ENCODE measurements at regions not wholly inside any gene's neighbourhood (a gene's known extent, or its start where the extent isn't known, plus 50 kb on each side); places are given as distances from the start of the nearest gene placed in this dataset.

GRCh38 chr20:52904837-52905236 is 67.3 kb upstream of the TSHZ2 start:
- no peak for DNase-seq (ENCODE audit: low read depth)
- no peak overlapping the region for H3K4me3 ChIP-seq (ENCODE audit: low read depth, low read length)
- in situ Hi-C loops (cut with HindIII; ENCODE audit: low sequenced_read_pairs) = no loop called here
- TF ChIP-seq, protein P1, sequence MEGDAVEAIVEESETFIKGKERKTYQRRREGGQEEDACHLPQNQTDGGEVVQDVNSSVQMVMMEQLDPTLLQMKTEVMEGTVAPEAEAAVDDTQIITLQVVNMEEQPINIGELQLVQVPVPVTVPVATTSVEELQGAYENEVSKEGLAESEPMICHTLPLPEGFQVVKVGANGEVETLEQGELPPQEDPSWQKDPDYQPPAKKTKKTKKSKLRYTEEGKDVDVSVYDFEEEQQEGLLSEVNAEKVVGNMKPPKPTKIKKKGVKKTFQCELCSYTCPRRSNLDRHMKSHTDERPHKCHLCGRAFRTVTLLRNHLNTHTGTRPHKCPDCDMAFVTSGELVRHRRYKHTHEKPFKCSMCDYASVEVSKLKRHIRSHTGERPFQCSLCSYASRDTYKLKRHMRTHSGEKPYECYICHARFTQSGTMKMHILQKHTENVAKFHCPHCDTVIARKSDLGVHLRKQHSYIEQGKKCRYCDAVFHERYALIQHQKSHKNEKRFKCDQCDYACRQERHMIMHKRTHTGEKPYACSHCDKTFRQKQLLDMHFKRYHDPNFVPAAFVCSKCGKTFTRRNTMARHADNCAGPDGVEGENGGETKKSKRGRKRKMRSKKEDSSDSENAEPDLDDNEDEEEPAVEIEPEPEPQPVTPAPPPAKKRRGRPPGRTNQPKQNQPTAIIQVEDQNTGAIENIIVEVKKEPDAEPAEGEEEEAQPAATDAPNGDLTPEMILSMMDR (IDR thresholded peaks at IDR 0.05; ENCODE audit: low read depth, low read length, missing control alignments) = no peak

DNA sequence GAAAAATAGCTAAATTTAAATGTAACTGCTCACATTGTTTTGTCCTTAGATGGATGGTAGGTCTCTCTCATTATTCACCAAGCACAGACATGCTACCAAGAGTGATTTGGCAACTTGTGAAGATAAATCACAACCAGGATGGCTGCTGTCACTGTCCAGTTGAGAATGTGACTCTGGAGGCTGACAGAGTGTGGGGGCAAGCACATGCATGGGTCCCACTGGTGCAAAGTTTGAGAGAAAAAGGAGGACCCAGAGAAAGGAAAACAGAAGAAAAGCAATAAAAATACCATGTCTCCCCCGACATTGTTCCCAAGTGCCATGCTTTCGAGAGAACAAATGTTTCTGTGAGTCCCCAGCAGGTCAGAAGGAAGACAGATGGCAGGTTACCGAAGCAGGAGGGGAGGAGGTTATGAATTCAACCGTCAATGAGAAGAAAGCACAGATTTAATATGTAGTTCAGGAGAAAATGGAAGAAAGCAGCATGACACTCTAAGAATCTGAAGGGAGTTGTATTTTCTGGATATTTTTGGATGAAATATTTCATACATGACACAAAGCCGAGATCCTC is 73.0 kb upstream of the TSHZ2 start:
- DNase-seq (ENCODE audit: low read depth) = no peak
- in situ Hi-C loops (cut with HindIII; ENCODE audit: low sequenced_read_pairs) = no loop called here
- TF ChIP-seq, protein P1 (IDR thresholded peaks at IDR 0.05; ENCODE audit: low read depth, low read length, missing control alignments) = no peak
- no peak overlapping the region for H3K4me3 ChIP-seq (ENCODE audit: low read depth, low read length)

DNA sequence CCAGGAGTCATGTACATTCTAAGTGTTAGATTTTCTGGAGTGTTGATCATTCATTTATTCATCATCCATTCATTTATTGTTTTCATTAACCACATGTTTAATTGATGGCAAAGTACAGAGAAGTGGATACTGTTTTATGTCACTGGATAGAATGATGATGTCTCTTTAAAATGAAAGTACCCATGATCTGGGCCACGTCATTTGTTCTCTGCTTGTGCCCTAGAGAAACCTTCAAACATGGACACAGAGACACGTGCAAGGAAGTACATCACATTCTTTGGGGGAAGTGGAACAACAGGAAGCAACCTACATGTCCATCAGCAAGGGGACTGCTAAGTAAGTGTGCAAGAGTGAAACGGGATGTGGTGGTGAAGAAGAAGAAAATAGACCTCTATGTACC is 75.8 kb upstream of the TSHZ2 start:
- DNase-seq (ENCODE audit: low read depth) = no peak
- in situ Hi-C loops (cut with HindIII; ENCODE audit: low sequenced_read_pairs) = no loop called here
- TF ChIP-seq, protein P1 (IDR thresholded peaks at IDR 0.05; ENCODE audit: low read depth, low read length, missing control alignments) = no peak

GRCh38 chr20:52895701-52896100 is 76.5 kb upstream of the TSHZ2 start:
- in situ Hi-C loops (cut with HindIII; ENCODE audit: low sequenced_read_pairs) = no loop called here
- TF ChIP-seq, protein P1 (IDR thresholded peaks at IDR 0.05; ENCODE audit: low read depth, low read length, missing control alignments) = no peak
- DNase-seq (ENCODE audit: low read depth) = no peak
- no peak overlapping the region for H3K4me3 ChIP-seq (ENCODE audit: low read depth, low read length)

More for the DNA sequence above, 75.8 kb upstream of the TSHZ2 start:
- no peak overlapping the region for H3K4me3 ChIP-seq (ENCODE audit: low read depth, low read length)

DNA sequence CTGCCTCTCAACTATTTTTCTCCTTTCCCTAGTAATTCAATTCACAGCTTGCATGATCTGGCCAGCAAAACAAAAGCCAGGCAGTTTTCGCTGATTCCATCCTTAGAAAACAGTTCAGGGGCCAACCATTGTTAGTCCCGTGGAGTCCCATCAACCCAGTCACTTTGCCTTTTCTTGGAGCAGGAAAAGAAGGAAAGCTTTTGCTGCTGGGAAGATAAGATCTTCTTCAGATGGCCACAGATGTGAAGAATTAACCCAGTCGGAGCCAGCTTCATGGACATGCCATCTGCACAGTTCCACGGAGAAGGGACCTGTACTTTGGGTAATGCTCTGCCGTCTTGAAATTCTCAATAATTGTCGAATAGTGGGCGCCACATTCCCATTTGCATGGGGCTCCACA is 76.9 kb upstream of the TSHZ2 start:
- in situ Hi-C loops (cut with HindIII; ENCODE audit: low sequenced_read_pairs) = no loop called here
- no peak for DNase-seq (ENCODE audit: low read depth)
- TF ChIP-seq, protein P1 (IDR thresholded peaks at IDR 0.05; ENCODE audit: low read depth, low read length, missing control alignments) = no peak
- no peak overlapping the region for H3K4me3 ChIP-seq (ENCODE audit: low read depth, low read length)

DNA sequence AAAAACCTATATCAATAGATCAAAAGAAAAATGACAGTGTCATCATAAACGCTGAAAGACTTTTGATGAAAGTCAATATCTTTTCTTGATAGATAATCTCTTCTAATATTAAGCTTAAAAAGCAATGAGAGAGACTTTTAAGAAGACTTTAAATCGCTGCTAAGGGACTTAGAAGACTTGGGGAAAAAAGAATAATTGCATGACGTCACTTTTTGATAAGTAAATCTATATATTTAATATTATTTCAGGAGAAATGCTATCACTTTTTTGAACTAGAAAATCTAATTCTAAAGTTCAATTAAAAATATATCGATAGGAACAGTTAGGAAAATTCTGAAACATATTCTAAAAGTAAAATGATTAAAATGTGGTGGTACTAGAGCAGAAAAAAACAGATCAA is 78.7 kb upstream of the TSHZ2 start:
- DNase-seq (ENCODE audit: low read depth) = no peak
- H3K4me3 ChIP-seq (ENCODE audit: low read depth, low read length) = no peak overlapping the region
- in situ Hi-C loops (cut with HindIII; ENCODE audit: low sequenced_read_pairs) = no loop called here
- TF ChIP-seq, protein P1 (IDR thresholded peaks at IDR 0.05; ENCODE audit: low read depth, low read length, missing control alignments) = no peak
